ENCODE measurements at regions not wholly inside any gene's neighbourhood (a gene's known extent, or its start where the extent isn't known, plus 50 kb on each side); places are given as distances from the start of the nearest gene placed in this dataset.

- H3K4me3 ChIP-seq (ENCODE audit: low read depth in 1 of 2, low read length in 2 of 2) = no peak overlapping the region
Measured at GRCh38 chr5:168085261-168086031, 206.0 kb upstream of the WWC1 start.

DNA sequence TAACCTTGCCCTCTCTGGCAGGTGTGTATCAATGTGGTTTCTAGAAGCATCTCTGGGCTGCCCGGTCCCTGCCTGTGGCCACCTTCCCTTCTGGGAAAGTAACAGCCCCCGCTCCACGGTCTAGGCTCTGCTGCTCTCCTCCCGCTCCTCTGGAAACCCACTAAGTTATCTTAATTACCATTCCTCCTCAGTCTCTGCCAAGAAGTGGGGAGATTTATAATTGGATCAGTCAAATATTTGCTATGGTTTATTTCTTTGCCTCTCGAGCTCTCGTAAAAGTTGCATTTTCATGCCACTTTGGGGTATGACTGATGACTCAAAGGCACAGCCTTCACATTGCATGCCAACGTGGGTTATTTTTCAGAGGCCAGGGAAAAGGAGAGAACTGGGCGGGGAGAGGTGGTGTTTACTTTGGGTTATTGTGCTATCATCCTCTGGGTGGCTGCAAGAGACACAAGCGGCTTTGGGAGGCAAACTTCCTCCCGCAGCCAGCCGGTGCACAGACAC, 205.3 kb upstream of the WWC1 start:
- Histone ChIP-seq H3K4me3 (ENCODE audit: low read depth in 1 of 2, low read length in 2 of 2) (no peak overlapping the region), H3K27me3 (ENCODE audit: control insufficient read depth in 1 of 2, insufficient read depth in 2 of 2, low read length in 2 of 2) (no peaks in the 10 kb centered on the region), H3K4me1 (ENCODE audit: control insufficient read depth in 2 of 2, insufficient read depth in 2 of 2, low read length in 1 of 2) (peaks cover 0 to 4% of the 10 kb centered on the region in 2 donors), H3K36me3 (ENCODE audit: control insufficient read depth in 2 of 2, insufficient read depth in 2 of 2, low read length in 1 of 2) (no peaks in the 10 kb centered on the region), H3K27ac (ENCODE audit: low read depth in 2 of 2, low read length in 1 of 2) (no peak overlapping the region), H3K9me3 (ENCODE audit: control insufficient read depth in 2 of 2, insufficient read depth in 1 of 2, low read depth in 1 of 2, low read length in 1 of 2) (no peaks in the 10 kb centered on the region)
- WGBS, 2 donors = 28 to 29% methylated on average over 11 of the region's 11 CpGs

More at GRCh38 chr5:168085261-168086031, 206.0 kb upstream of the WWC1 start:
- no peaks in the 10 kb centered on the region for H3K9me3 ChIP-seq (ENCODE audit: control insufficient read depth in 2 of 2, insufficient read depth in 1 of 2, low read depth in 1 of 2, low read length in 1 of 2)
- no peaks in the 10 kb centered on the region for H3K27me3 ChIP-seq (ENCODE audit: control insufficient read depth in 1 of 2, insufficient read depth in 2 of 2, low read length in 2 of 2)
- WGBS, 2 donors = 64 to 65% methylated on average over 9 of the region's 9 CpGs
- H3K36me3 ChIP-seq (ENCODE audit: control insufficient read depth in 2 of 2, insufficient read depth in 2 of 2, low read length in 1 of 2) = no peaks in the 10 kb centered on the region
- peaks cover 0 to 4% of the 10 kb centered on the region in 2 donors for H3K4me1 ChIP-seq (ENCODE audit: control insufficient read depth in 2 of 2, insufficient read depth in 2 of 2, low read length in 1 of 2)
- no peak overlapping the region for H3K27ac ChIP-seq (ENCODE audit: low read depth in 2 of 2, low read length in 1 of 2)

DNA sequence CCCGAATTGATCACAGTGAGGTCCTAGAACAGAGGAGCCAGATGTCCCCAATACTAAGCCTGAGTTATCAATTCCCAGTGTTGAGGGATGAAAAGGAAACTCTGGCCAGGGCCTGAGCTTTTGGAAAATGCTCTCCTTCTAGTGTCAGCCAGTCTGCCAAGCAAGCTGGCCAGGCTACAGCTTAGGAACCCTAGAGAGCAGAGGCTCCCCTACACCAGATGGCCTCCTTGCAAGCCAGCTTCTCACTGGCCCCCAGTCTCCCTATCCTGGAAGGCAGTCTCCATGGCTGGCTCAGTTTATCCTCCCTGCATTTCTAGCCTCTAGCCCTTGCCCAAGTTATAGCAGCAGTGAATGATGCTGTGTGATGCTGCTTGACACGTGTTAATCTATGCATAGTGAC, 204.7 kb upstream of the WWC1 start:
- H3K27ac ChIP-seq (ENCODE audit: low read depth in 2 of 2, low read length in 1 of 2) = no peak overlapping the region
- no peaks in the 10 kb centered on the region for H3K9me3 ChIP-seq (ENCODE audit: control insufficient read depth in 2 of 2, insufficient read depth in 1 of 2, low read depth in 1 of 2, low read length in 1 of 2)
- H3K4me3 ChIP-seq (ENCODE audit: low read depth in 1 of 2, low read length in 2 of 2) = no peak overlapping the region
- WGBS, 2 donors = 79 to 82% methylated on average over 2 of the region's 2 CpGs
- no peaks in the 10 kb centered on the region for H3K36me3 ChIP-seq (ENCODE audit: control insufficient read depth in 2 of 2, insufficient read depth in 2 of 2, low read length in 1 of 2)
- H3K27me3 ChIP-seq (ENCODE audit: control insufficient read depth in 1 of 2, insufficient read depth in 2 of 2, low read length in 2 of 2) = no peaks in the 10 kb centered on the region
- H3K4me1 ChIP-seq (ENCODE audit: control insufficient read depth in 2 of 2, insufficient read depth in 2 of 2, low read length in 1 of 2) = peaks cover 0 to 4% of the 10 kb centered on the region in 2 donors

GRCh38 chr5:168088410-168089173, 202.9 kb upstream of the WWC1 start:
- Histone ChIP-seq H3K9me3 (ENCODE audit: control insufficient read depth in 2 of 2, insufficient read depth in 1 of 2, low read depth in 1 of 2, low read length in 1 of 2) (no peaks in the 10 kb centered on the region), H3K36me3 (ENCODE audit: control insufficient read depth in 2 of 2, insufficient read depth in 2 of 2, low read length in 1 of 2) (no peaks in the 10 kb centered on the region), H3K4me1 (ENCODE audit: control insufficient read depth in 2 of 2, insufficient read depth in 2 of 2, low read length in 1 of 2) (peaks cover 0 to 4% of the 10 kb centered on the region in 2 donors), H3K27ac (ENCODE audit: low read depth in 2 of 2, low read length in 1 of 2) (no peak overlapping the region), H3K27me3 (ENCODE audit: control insufficient read depth in 1 of 2, insufficient read depth in 2 of 2, low read length in 2 of 2) (no peaks in the 10 kb centered on the region), H3K4me3 (ENCODE audit: low read depth in 1 of 2, low read length in 2 of 2) (no peak overlapping the region)
- WGBS, 2 donors = 85 to 89% methylated on average over 13 of the region's 13 CpGs

DNA sequence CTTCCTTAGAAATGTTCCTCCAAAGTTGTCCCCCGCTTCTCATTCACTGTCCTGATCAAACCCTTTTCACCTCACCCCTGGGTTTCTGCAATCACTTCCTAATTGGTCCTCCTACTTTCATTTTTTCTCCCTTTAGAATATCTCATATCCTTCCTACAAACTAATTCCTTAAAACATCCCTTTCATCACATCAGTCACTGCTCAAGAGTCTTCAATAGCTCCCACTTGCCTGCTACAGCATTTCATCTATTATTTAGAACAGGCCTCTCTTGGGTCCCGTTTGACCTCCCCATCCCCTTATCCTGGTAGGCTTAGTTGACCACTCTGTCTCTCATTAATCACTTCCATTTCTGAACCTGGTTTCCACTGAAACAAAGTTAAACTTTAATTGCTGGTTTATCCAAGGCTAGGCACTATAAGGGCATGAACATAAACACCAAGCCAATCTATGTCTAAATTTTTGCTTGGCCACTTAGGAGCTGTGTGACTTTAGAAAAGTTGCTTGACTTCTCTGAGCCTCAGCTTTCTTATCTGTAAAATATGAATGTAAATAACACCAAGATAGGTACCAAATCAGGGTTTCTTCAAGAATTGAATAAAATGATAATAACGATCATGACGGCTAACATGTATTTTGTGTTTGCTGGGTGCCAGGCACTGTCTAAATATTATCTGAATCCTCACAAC, 202.1 kb upstream of the WWC1 start:
- no peaks in the 10 kb centered on the region for H3K36me3 ChIP-seq (ENCODE audit: control insufficient read depth in 2 of 2, insufficient read depth in 2 of 2, low read length in 1 of 2)
- no peaks in the 10 kb centered on the region for H3K27me3 ChIP-seq (ENCODE audit: control insufficient read depth in 1 of 2, insufficient read depth in 2 of 2, low read length in 2 of 2)
- H3K4me3 ChIP-seq (ENCODE audit: low read depth in 1 of 2, low read length in 2 of 2) = no peak overlapping the region
- no peaks in the 10 kb centered on the region for H3K9me3 ChIP-seq (ENCODE audit: control insufficient read depth in 2 of 2, insufficient read depth in 1 of 2, low read depth in 1 of 2, low read length in 1 of 2)
- H3K27ac ChIP-seq (ENCODE audit: low read depth in 2 of 2, low read length in 1 of 2) = no peak overlapping the region
- WGBS, 2 donors = 90 to 95% methylated on average over 4 of the region's 4 CpGs
- peaks cover 0 to 4% of the 10 kb centered on the region in 2 donors for H3K4me1 ChIP-seq (ENCODE audit: control insufficient read depth in 2 of 2, insufficient read depth in 2 of 2, low read length in 1 of 2)

DNA sequence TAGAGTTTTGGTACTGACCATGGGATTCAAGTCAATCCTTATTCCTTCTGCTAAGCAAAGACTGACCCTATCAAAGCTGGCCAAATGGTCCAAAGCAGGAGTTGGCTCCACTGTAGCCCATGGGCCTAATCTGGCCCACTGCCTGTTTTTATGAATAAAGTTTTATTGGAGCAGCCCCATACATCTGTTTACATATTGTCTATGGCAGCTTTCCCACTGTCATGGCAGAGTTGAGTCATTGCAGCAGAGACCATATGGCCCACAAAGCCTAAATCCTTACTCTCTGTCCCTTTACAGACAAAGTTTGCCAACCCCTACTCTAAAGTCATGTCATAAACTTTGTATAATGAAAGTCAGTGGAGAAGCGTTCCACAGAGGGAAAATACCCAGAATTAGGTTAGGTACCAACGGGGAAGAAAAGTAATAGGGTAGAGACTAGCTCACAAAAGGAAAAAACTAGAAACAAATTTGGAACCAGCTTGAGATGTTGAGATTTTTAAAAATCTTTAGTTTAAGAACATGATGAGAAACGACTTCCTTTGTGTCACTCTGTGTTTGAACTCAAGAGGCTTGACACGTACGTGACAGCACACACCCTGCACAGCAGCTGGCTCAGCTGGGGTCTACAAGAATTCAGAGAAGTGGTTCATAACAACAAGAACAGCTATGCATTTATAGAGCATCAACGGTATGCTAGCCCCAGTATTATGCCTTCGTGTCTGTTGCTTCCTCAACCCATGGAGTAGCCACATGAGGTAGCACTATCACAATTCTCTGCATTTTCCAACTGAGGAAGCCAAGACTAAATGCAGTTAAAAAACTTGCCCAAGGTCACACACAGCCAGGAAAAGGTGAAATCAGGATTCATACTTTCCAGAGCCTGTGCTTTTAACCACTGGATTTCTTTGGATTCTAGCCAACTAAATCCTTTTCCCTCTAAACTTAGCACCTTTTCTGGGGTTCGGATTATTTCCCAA, 198.9 kb upstream of the WWC1 start:
- no peak overlapping the region for H3K27ac ChIP-seq (ENCODE audit: low read depth in 2 of 2, low read length in 1 of 2)
- no peak overlapping the region for H3K4me3 ChIP-seq (ENCODE audit: low read depth in 1 of 2, low read length in 2 of 2)
- no peaks in the 10 kb centered on the region for H3K9me3 ChIP-seq (ENCODE audit: control insufficient read depth in 2 of 2, insufficient read depth in 1 of 2, low read depth in 1 of 2, low read length in 1 of 2)
- H3K4me1 ChIP-seq (ENCODE audit: control insufficient read depth in 2 of 2, insufficient read depth in 2 of 2, low read length in 1 of 2) = no peaks in the 10 kb centered on the region
- WGBS, 2 donors = 81 to 86% methylated on average over 8 of the region's 8 CpGs
- no peaks in the 10 kb centered on the region for H3K36me3 ChIP-seq (ENCODE audit: control insufficient read depth in 2 of 2, insufficient read depth in 2 of 2, low read length in 1 of 2)
- no peaks in the 10 kb centered on the region for H3K27me3 ChIP-seq (ENCODE audit: control insufficient read depth in 1 of 2, insufficient read depth in 2 of 2, low read length in 2 of 2)

DNA sequence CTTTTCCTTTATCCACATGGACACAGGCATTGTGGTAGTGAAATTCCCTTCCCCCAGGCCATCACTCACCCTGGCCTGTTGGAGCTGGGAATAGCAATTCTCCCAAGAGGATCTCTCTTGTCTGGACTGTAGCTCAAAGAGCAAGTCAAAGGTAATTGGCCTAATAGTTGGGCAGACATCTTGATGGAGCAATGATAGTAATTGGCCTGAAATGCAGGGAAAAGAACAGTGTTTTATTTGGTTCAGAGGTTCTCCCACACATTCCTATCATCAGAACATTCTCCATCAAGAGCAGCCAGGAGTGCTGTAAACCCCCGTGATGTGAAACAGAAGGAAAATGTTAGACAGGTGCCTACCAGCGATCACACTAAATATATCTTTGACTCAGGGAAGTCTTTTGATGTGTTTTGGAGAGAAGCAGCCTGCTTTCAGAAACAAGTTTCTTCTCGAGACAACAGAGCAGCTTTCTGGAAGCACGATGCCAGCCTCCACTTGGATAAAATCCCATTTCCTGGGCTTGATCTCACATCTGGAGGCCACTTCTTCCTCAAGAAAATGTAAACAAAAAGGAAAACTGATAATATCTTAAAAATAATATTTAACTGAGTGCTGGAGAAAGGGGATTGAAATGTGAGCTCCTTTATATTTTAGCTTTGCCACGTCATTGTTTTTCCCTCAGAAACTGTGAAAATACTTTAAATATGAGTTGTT, 198.1 kb upstream of the WWC1 start:
- no peaks in the 10 kb centered on the region for H3K36me3 ChIP-seq (ENCODE audit: control insufficient read depth in 2 of 2, insufficient read depth in 2 of 2, low read length in 1 of 2)
- WGBS, 2 donors = 63 to 66% methylated on average over 5 of the region's 5 CpGs
- no peak overlapping the region for H3K27ac ChIP-seq (ENCODE audit: low read depth in 2 of 2, low read length in 1 of 2)
- no peaks in the 10 kb centered on the region for H3K9me3 ChIP-seq (ENCODE audit: control insufficient read depth in 2 of 2, insufficient read depth in 1 of 2, low read depth in 1 of 2, low read length in 1 of 2)
- no peaks in the 10 kb centered on the region for H3K27me3 ChIP-seq (ENCODE audit: control insufficient read depth in 1 of 2, insufficient read depth in 2 of 2, low read length in 2 of 2)
- H3K4me1 ChIP-seq (ENCODE audit: control insufficient read depth in 2 of 2, insufficient read depth in 2 of 2, low read length in 1 of 2) = no peaks in the 10 kb centered on the region
- no peak overlapping the region for H3K4me3 ChIP-seq (ENCODE audit: low read depth in 1 of 2, low read length in 2 of 2)

GRCh38 chr5:168096525-168096924, 194.9 kb upstream of the WWC1 start:
- Histone ChIP-seq H3K36me3 (ENCODE audit: control insufficient read depth in 2 of 2, insufficient read depth in 2 of 2, low read length in 1 of 2) (no peaks in the 10 kb centered on the region), H3K4me3 (ENCODE audit: low read depth in 1 of 2, low read length in 2 of 2) (no peak overlapping the region), H3K9me3 (ENCODE audit: control insufficient read depth in 2 of 2, insufficient read depth in 1 of 2, low read depth in 1 of 2, low read length in 1 of 2) (no peaks in the 10 kb centered on the region), H3K27ac (ENCODE audit: low read depth in 2 of 2, low read length in 1 of 2) (no peak overlapping the region), H3K27me3 (ENCODE audit: control insufficient read depth in 1 of 2, insufficient read depth in 2 of 2, low read length in 2 of 2) (no peaks in the 10 kb centered on the region), H3K4me1 (ENCODE audit: control insufficient read depth in 2 of 2, insufficient read depth in 2 of 2, low read length in 1 of 2) (no peaks in the 10 kb centered on the region)
- 51 to 61% methylated on average over 1 of the region's 1 CpG for WGBS, 2 donors
